PC-9 (cell line): ENCODE measurements at regions not wholly inside any gene's neighbourhood (a gene's known extent, or its start where the extent isn't known, plus 50 kb on each side); places are given as distances from the start of the nearest gene placed in this dataset.

Experiments
- BruUV-seq: library from RNA; stranded (reverse); fragments of 400-500 nt; replicated peaks from 2 replicates; lab custom pipeline; 2021; lab: Mats Ljungman, UMichigan
- CTCF ChIA-PET: fragments of 300-600 bp; sonication (Branson Sonifier 250); formaldehyde crosslinking; loops from one replicate; lab custom pipeline; 2022; ENCODE audit warnings: antibody characterized with exemption; lab: Charles Lee
- POLR2A ChIA-PET: fragments of 300-600 bp; sonication (Branson Sonifier 250); formaldehyde crosslinking; loops from one replicate; lab custom pipeline; 2022; ENCODE audit warnings: antibody characterized with exemption; ENCODE audit not compliant: unreplicated experiment; lab: Charles Lee
- DNase-seq, 2 experiments: peaks; one replicate each; pipeline versions ENCODE4 v3.0.0 to v3.0.0-alpha.2; 2015 to 2022; ENCODE audit warnings: mixed read lengths in 1 of 2
- H2AFZ ChIP-seq: fragments of 200-600 bp; sonication (generic); 2 replicates; pipeline ENCODE4 v1.8.1; 2017; ENCODE audit warnings: antibody characterized with exemption
- H3F3A ChIP-seq: fragments of 200-600 bp; sonication (generic); 2 replicates; pipeline ENCODE4 v1.8.1; 2017; ENCODE audit warnings: antibody characterized with exemption, mild to moderate bottlenecking, low read depth; ENCODE audit not compliant: insufficient read depth
- H3K27ac ChIP-seq: fragments of 200-600 bp; sonication (generic); 2 replicates; pipeline ENCODE4 v1.6.1; 2016; ENCODE audit warnings: mixed run types
- H3K27me3 ChIP-seq: fragments of 200-600 bp; sonication (generic); 2 replicates; pipeline ENCODE4 v1.6.1; 2016; ENCODE audit warnings: low read depth, mixed run types; ENCODE audit not compliant: insufficient read depth
- H3K36me3 ChIP-seq: fragments of 200-600 bp; sonication (generic); 2 replicates; pipeline ENCODE4 v1.6.1; 2016; ENCODE audit warnings: low read depth, mixed run types
- H3K4me1 ChIP-seq: fragments of 200-600 bp; sonication (generic); replicated peaks from 2 replicates; pipeline ENCODE4 v1.6.1; 2016; ENCODE audit warnings: mixed run types; ENCODE audit not compliant: insufficient read depth
- H3K4me2 ChIP-seq: fragments of 200-600 bp; sonication (generic); 2 replicates; pipeline ENCODE4 v1.6.1; 2017; ENCODE audit warnings: mixed run types
- H3K4me3 ChIP-seq: fragments of 200-600 bp; sonication (generic); 2 replicates; pipeline ENCODE4 v1.6.1; 2016; ENCODE audit warnings: mixed run types
- H3K79me2 ChIP-seq: fragments of 200-600 bp; sonication (generic); 2 replicates; pipeline ENCODE4 v1.6.1; 2017; ENCODE audit warnings: low read depth, mixed run types
- H3K9me2 ChIP-seq: fragments of 200-600 bp; sonication (generic); 2 replicates; pipeline ENCODE4 v1.8.1; 2017; ENCODE audit warnings: mild to moderate bottlenecking; ENCODE audit not compliant: insufficient read depth
- H3K9me3 ChIP-seq: fragments of 200-600 bp; sonication (generic); 2 replicates; pipeline ENCODE4 v1.8.1; 2016; ENCODE audit warnings: low read depth; ENCODE audit not compliant: insufficient read depth
- H4K20me1 ChIP-seq: fragments of 200-600 bp; sonication (generic); 2 replicates; pipeline ENCODE4 v1.8.1; 2017; ENCODE audit not compliant: insufficient read depth
- CTCF ChIP-seq: fragments of 200-600 bp; sonication (generic); conservative IDR thresholded peaks from 2 replicates; pipeline ENCODE4 v1.6.1; 2017; ENCODE audit warnings: mixed run types, antibody characterized with exemption, mild to moderate bottlenecking, moderate library complexity
- EZH2 ChIP-seq: fragments of 200-600 bp; sonication (generic); IDR thresholded peaks from 2 replicates; pipeline ENCODE4 v1.8.0; 2017; ENCODE audit warnings: antibody characterized with exemption, low read depth
- intact Hi-C: fragments of 100-400 bp; cut with micrococcal nuclease; formaldehyde crosslinking; loops from one replicate; pipeline ENCODE4 v1.10.0; 2022; ENCODE audit not compliant: unreplicated experiment

DNA sequence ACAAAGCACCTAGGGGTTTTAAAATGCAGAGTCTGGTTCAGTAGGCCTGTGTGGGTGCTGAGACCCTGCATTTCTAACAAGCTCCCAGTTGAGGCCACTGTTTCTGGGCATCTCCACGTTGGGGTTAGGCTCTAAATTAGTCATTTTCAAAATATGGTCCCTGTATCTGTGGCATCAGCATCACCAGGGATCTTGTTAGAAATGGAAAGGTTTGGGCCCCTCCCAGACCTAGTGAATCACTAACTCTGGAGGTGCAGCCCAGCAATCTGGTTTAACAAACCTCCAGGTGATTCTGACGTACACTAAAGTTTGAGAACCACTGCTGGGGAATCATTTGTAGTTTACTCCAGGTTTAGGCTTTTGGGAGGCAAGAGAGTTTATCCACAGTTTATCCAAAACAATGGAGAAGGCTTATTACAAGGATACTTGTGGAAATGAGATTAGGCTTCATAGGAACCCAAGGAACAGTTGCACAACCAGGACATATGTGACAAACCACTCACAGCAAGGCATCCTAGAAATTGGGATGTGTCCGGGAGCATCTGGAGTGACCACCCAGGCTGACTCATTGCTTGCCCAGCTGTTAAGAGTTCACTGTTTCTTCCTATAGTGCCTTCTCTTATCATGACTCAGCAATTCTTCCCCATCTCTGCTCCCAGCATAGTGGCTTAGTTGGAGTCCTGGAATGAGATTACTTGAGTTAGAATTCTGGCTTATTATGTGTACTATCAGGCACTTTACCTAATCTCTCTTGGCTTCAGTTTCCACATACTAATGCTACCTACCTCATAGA lies 71.6 kb upstream of the STXBP6 start:
- no peaks in the 10 kb centered on the region for H4K20me1 ChIP-seq
- POLR2A ChIA-PET, result no interaction called here
- intact Hi-C loops, result no loop called here
- H3K36me3 ChIP-seq, result no peaks in the 10 kb centered on the region
- TF ChIP-seq CTCF (no peak), EZH2 (no peak)
- H3K9me3 ChIP-seq, result no peaks in the 10 kb centered on the region
- CTCF ChIA-PET, result interaction anchor here (0.6 kb wide), 1 partner anchor 314 kb away, joined by 3 read pairs; no protein-coding TSS in a partner anchor
- no peaks in the 10 kb centered on the region for H3K9me2 ChIP-seq
- H3K79me2 ChIP-seq, result no peaks in the 10 kb centered on the region
- peak; percentile 38 to 47 for DNase-seq
- no peak overlapping the region for H2AFZ ChIP-seq
- no peak overlapping the region for H3K27ac ChIP-seq
- H3K27me3 ChIP-seq, result no peaks in the 10 kb centered on the region
- no peaks in the 10 kb centered on the region for H3K4me1 ChIP-seq
- no peaks in the 10 kb centered on the region for H3F3A ChIP-seq
- no peak overlapping the region for H3K4me2 ChIP-seq
- no TSS peak for BruUV-seq
- no peak overlapping the region for H3K4me3 ChIP-seq

DNA sequence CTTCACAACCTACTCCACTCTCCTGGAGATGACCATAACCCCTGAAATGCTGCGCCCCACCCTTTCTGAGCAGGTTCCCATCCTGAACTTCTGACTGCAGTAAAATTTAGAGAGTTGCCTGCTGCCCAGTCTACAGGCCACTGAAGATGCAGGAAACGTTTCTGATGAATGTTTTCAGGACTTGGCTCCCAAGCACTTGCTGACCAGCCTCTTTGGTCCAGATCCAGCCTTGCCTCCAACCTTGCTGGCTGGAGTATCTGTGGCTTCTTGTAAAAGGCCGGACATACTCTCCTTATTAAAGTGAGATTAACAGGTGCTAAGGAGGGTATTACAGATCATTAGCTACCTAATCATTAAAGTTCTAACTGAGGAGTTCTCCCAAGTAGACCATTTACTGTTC lies 70.3 kb upstream of the STXBP6 start:
- no peaks in the 10 kb centered on the region for H3K36me3 ChIP-seq
- H3K9me2 ChIP-seq, result no peaks in the 10 kb centered on the region
- BruUV-seq, result no TSS peak
- H3K4me2 ChIP-seq, result no peak overlapping the region
- H3K4me3 ChIP-seq, result no peak overlapping the region
- DNase-seq, result no peak
- TF ChIP-seq EZH2 (no peak), CTCF (no peak)
- no peaks in the 10 kb centered on the region for H4K20me1 ChIP-seq
- H3K4me1 ChIP-seq, result no peaks in the 10 kb centered on the region
- no peak overlapping the region for H3K27ac ChIP-seq
- ChIA-PET POLR2A (no interaction called here), CTCF (no interaction called here)
- no peak overlapping the region for H2AFZ ChIP-seq
- no peaks in the 10 kb centered on the region for H3K9me3 ChIP-seq
- intact Hi-C loops, result no loop called here
- no peaks in the 10 kb centered on the region for H3K27me3 ChIP-seq
- no peaks in the 10 kb centered on the region for H3K79me2 ChIP-seq
- H3F3A ChIP-seq, result no peaks in the 10 kb centered on the region

DNA sequence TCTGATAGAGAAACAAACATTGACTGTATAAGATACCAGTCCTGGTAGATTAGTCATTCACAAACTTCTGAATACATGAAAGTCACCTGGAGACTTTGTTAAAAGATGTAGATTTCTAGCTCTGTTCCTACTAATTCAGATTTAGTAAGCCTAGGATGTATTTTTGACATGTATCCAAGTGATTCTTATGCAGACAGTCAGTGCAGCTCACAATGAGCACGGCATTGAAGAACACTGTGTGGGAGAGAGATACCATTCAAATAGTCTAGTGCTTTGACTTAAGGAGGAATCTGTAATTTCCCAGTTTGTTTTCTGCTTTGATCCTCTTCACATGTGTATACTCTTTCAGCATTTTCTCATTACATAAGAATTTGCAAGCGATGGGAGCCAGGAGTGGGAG lies 68.7 kb upstream of the STXBP6 start:
- H3K4me2 ChIP-seq, result no peak overlapping the region
- no peaks in the 10 kb centered on the region for H4K20me1 ChIP-seq
- intact Hi-C loops, result no loop called here
- POLR2A ChIA-PET, result no interaction called here
- no peaks in the 10 kb centered on the region for H3K9me3 ChIP-seq
- TF ChIP-seq CTCF (no peak), EZH2 (no peak)
- no peak for DNase-seq
- no peak overlapping the region for H3K27ac ChIP-seq
- no peak overlapping the region for H2AFZ ChIP-seq
- H3K36me3 ChIP-seq, result no peaks in the 10 kb centered on the region
- H3K9me2 ChIP-seq, result no peaks in the 10 kb centered on the region
- H3K27me3 ChIP-seq, result no peaks in the 10 kb centered on the region
- H3F3A ChIP-seq, result no peaks in the 10 kb centered on the region
- BruUV-seq, result no TSS peak
- H3K4me3 ChIP-seq, result no peak overlapping the region
- CTCF ChIA-PET, result no interaction called here
- H3K4me1 ChIP-seq, result no peaks in the 10 kb centered on the region
- H3K79me2 ChIP-seq, result no peaks in the 10 kb centered on the region
